ENCODE measurements at regions not wholly inside any gene's neighbourhood (a gene's known extent, or its start where the extent isn't known, plus 50 kb on each side); places are given as distances from the start of the nearest gene placed in this dataset.

DNA sequence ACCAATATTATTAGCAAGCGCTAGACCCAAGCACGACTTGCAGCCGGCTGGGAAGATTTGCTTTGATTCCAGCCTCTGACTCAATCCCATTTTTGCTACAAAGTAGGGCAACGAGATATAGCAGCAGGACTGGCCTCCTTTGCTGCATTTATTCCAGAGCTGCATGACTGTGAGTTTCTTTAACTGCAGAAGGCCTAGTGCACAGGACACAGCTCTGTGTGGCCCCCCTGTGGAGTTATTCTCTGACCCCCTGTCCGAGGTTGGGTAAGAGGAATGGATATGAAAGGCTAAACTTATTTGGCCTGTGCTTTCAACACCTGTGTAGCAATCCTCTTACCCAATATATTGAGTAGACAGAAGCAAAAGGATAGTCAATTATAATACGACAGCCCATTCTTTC lies 133.3 kb upstream of the SPTLC3 start:
- no peak for DNase-seq
- H3K4me3 ChIP-seq: no peak overlapping the region
- 58 to 66% methylated on average over 6 of the region's 6 CpGs for WGBS, 2 donors
- H3K27ac ChIP-seq: no peak overlapping the region
- intact Hi-C loops (cut with DNase I): no loop called here
- TF ChIP-seq, protein P1, sequence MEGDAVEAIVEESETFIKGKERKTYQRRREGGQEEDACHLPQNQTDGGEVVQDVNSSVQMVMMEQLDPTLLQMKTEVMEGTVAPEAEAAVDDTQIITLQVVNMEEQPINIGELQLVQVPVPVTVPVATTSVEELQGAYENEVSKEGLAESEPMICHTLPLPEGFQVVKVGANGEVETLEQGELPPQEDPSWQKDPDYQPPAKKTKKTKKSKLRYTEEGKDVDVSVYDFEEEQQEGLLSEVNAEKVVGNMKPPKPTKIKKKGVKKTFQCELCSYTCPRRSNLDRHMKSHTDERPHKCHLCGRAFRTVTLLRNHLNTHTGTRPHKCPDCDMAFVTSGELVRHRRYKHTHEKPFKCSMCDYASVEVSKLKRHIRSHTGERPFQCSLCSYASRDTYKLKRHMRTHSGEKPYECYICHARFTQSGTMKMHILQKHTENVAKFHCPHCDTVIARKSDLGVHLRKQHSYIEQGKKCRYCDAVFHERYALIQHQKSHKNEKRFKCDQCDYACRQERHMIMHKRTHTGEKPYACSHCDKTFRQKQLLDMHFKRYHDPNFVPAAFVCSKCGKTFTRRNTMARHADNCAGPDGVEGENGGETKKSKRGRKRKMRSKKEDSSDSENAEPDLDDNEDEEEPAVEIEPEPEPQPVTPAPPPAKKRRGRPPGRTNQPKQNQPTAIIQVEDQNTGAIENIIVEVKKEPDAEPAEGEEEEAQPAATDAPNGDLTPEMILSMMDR (IDR thresholded peaks at IDR 0.05): no peak
- no peaks in the 10 kb centered on the region for H3K9me3 ChIP-seq
- no peaks in the 10 kb centered on the region for H3K36me3 ChIP-seq
- H3K4me1 ChIP-seq: peaks cover 0 to 6% (median 0%) of the 10 kb centered on the region in 9 donors
- peak in 4 of 8 donors; percentile 19 to 63 (median 30) for ATAC-seq
- peaks cover 0 to 11% (median 0%) of the 10 kb centered on the region in 7 donors for H3K27me3 ChIP-seq

DNA sequence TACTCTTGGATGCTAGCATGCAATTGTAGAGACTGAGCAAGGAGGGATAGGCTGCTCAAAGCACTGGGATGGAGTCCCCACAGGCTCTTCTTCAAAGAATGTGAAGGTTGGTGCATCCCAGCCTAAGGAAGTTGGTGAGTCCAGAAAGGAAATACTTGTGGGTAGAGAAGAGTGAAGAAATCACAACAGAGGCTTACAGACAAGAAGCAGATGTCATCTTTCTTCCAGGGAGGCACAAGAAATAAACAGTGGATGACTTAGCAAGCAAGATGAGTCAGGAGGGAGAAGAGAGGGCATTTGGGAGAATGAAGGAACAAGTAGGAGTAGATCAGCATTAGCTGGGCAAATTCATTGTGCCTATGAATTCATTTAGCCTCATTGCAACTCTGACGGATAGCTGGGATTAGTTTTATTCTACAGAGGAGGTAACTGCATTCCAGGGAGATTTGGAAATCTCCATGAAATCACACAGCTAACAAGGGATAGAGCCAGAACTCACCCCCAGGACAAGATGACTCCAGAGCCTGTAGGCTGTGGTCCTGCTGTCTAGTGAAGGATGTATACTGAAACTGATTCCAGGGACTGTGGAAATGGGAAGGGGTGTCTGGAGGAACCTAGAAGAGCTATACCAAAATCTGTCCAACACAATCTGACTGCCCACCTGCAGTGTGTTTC lies 125.8 kb upstream of the SPTLC3 start:
- TF ChIP-seq, protein P1 (IDR thresholded peaks at IDR 0.05): no peak
- DNase-seq: no peak
- Histone ChIP-seq H3K27me3 (peaks cover 0 to 6% (median 0%) of the 10 kb centered on the region in 7 donors), H3K27ac (no peak overlapping the region), H3K9me3 (no peaks in the 10 kb centered on the region), H3K4me1 (no peaks in the 10 kb centered on the region), H3K36me3 (no peaks in the 10 kb centered on the region), H3K4me3 (no peak overlapping the region)
- intact Hi-C loops (cut with DNase I): no loop called here
- 68 to 78% methylated on average over 1 of the region's 1 CpG for WGBS, 2 donors
- peak in 3 of 8 donors; percentile 19 to 68 (median 25) for ATAC-seq

DNA sequence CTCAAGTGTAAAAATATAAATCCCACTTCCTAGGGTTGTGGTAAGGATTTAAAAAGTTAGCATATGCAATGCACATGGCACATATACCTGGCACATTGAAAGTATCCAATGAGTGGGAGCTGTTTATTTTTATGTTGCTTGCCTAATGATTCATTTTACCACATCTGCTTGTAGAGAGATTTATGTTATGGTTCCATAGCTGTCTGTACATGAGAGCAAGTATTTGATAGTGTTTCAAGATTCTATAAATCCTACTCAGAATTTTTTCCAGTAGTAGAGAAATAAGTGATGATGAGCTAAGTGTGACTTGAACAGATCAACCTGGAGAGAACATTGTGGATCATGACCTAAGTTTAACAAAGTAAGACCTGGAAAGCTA lies 125.3 kb upstream of the SPTLC3 start:
- intact Hi-C loops (cut with DNase I): no loop called here
- H3K27ac ChIP-seq: no peak overlapping the region
- no peak overlapping the region for H3K4me3 ChIP-seq
- no peak for DNase-seq
- TF ChIP-seq, protein P1 (IDR thresholded peaks at IDR 0.05): no peak
- H3K36me3 ChIP-seq: no peaks in the 10 kb centered on the region
- H3K9me3 ChIP-seq: no peaks in the 10 kb centered on the region
- H3K27me3 ChIP-seq: peaks cover 0 to under 1% (median 0%) of the 10 kb centered on the region in 7 donors
- H3K4me1 ChIP-seq: no peaks in the 10 kb centered on the region
- no peak for ATAC-seq

DNA sequence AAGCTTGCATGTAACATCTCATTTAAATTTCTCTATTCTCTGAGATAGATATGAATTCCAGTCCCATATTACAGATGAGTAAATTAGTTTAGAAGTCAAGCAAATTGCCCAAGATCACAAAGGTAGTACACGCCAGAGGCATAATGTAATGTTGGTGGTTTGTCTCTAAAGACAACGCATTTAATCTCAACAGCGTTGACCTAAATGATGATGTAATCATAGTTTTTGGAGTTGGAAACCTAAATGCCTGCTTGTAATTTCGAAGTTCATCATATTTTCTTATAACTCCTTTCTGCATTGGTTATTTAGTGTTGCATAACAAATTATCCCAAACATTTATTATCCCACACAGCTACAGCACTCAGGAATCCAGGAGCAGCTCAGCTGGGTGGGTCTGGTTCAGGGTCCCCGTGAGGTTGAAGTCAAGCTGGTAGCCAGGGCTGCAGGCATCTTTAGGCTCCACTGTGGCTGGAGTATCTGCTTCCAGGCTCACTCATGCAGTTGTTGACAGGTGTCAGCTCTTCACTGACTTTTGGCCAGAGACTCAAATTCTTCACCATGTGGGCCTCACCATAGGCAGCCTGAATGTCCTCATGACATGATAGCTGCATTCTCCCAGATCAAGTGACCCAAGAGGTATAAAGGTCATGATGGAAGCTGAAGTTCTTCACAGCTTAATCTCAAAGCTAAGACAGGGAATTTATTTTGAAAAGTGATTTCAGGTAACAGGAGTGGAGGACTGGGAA lies 122.0 kb upstream of the SPTLC3 start:
- no peak overlapping the region for H3K27ac ChIP-seq
- TF ChIP-seq, protein P1 (IDR thresholded peaks at IDR 0.05): no peak
- 72 to 78% methylated on average over 5 of the region's 5 CpGs for WGBS, 2 donors
- no peaks in the 10 kb centered on the region for H3K4me1 ChIP-seq
- ATAC-seq: no peak
- no peak overlapping the region for H3K4me3 ChIP-seq
- intact Hi-C loops (cut with DNase I): no loop called here
- H3K36me3 ChIP-seq: no peaks in the 10 kb centered on the region
- no peaks in the 10 kb centered on the region for H3K9me3 ChIP-seq
- H3K27me3 ChIP-seq: no peaks in the 10 kb centered on the region
- DNase-seq: no peak

All from heart right ventricle (tissue), 16 donors.